ENCODE measurements at regions not wholly inside any gene's neighbourhood (a gene's known extent, or its start where the extent isn't known, plus 50 kb on each side); places are given as distances from the start of the nearest gene placed in this dataset.
"Not testable (repeated sequence)": the region's sequence is repeated elsewhere in the genome, so short reads cannot be mapped to it uniquely, and the experiment has no call there.

- DNase-seq: no peak
These were observed 101.1 kb downstream of the BMP4 start for GRCh38 chr14:53855574-53855973.

- DNase-seq: no peak
These were observed 101.5 kb downstream of the BMP4 start for GRCh38 chr14:53855127-53855526.

DNA sequence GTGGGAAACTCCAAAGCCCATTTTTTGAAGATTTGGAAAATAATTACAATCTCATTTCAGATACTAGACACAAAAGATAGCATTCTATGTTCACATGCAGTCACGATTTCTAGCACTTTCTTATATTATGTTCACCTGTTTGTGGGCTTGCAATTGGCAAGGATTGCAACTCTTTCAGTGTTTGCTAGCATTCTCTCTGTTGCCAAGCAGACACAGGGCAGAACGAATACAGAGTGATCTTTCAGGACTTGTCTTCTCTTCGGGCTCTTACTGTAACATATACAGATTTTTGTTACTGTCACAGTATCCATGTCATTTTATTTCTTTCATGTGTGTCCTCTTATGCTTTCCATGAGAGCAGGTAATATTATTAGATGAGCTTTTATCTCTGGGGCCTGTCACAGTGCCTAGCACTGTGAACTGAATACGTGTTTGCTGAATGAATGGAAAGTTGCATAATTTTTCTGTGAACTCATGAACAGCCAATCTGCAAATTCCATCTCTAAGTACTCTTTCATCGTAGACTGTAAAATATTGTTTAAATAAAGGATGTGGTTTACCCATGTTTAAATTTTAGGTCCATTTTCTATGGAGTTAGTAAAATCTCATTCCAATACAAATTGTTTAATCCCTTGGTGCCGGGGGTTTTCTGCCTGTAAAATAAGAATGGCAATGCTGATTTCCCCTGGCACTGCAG lies 105.1 kb downstream of the BMP4 start:
- no peak for DNase-seq

- DNase-seq: no peak
These were observed 105.8 kb downstream of the BMP4 start for GRCh38 chr14:53850714-53851296.

DNA sequence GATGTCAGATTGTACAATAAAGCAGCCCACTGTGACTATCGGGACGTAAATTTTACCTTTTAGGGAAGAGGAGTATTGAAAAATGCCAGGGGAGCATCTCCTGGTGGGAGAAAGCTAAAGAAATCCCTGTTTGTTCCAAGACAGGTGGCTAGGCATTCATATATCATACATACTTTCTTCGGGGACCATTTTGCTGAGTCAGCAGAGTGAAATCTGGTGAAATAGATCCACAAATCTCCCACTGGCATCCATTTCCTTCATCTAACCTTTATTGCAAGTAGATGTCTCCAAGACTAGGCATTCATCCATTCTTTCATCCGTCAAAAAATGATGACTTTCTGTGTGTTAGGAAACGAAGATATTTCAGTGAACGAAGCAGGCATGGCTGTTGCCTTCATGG lies 107.1 kb downstream of the BMP4 start:
- no peak for DNase-seq

GRCh38 chr14:53848854-53849253 lies 107.8 kb downstream of the BMP4 start:
- no peak for DNase-seq

DNA sequence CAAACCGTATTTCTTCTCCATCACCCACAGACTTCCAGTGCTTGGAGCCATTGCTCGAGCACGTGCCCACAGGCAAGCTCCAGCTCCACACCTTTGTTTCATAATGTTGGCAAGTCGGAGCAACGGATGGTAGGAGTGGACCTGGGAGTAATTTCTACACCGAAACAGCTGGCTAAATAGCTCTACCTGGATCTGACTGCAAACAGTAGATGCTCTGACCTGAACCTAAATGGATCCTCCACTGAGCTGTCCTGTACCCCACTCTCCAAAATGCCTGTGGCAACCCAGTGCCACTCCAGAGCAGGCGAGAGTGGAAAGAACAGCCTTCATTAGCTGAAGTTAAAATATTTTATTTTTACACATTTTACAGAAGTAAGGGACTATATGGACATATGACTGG lies 108.7 kb downstream of the BMP4 start:
- no peak for DNase-seq

- no peak for DNase-seq
These were observed 109.6 kb downstream of the BMP4 start for GRCh38 chr14:53847057-53847456.

- DNase-seq: no peak
These were observed 110.6 kb downstream of the BMP4 start for GRCh38 chr14:53845813-53846693.

GRCh38 chr14:53842938-53843337 lies 113.7 kb downstream of the BMP4 start:
- no peak for DNase-seq

DNA sequence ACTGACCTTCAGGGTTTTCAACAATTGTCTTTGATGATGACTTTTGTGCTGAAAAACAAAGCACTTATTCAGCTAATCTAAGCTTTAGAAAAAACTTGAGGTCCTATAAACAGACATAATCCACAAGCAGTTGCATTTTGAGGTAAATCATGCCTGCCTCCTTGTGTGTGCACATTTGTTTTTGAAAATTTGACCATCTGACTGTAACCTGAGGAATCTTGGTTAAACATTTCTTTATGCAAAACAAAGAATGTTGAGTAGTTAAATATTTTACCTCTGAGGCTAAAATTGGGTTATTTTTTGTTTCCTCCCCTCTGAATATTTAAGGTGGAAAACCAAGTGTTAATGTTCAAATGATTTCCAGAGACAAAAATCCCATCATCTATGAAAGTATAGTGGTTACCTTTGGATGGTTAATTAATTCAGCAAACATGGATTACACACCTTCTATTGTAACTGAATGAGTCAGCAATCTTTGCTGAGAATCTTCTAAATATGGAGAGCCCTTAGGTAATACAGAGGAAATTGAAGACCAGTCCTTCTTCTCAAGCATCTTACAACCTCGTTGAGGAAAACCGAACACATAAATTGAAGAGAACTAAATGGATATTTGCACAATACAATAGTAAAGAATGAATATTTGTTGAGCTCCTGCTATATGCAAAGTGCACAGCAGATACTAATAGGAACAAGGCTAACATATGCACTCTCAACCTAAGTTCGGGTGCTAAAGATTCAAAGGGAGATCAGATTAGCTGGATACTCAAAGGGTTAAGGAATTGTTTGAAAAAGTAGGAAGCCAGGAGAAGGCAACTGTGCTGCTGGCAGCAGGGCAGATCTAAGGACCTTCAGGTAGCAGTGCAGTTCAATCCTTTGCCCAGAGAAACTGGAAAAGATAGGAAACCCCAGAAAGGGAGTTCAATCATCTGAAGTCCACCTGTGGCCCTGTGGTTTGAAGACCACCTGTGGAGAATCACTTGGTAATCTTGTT lies 115.2 kb downstream of the BMP4 start:
- no peak for DNase-seq

DNA sequence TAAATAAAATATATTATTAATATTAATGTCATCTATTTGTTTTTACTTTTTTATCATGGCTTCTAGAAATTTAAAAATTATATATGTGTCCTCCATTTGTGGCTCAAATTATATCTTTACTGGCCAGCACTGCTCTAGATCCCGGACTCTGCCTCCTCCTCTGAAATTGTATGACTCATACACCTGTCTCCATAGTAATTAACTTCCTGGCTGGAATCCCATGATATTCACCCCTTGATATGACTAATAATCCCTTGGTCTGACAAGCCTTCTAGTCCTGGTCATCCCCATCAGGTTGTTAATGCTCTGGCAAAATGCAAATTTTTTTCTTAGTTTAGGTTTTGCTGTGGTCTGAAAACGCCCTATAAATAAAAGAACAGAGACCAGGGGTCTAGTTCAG lies 116.2 kb downstream of the BMP4 start:
- DNase-seq: no peak

DNA sequence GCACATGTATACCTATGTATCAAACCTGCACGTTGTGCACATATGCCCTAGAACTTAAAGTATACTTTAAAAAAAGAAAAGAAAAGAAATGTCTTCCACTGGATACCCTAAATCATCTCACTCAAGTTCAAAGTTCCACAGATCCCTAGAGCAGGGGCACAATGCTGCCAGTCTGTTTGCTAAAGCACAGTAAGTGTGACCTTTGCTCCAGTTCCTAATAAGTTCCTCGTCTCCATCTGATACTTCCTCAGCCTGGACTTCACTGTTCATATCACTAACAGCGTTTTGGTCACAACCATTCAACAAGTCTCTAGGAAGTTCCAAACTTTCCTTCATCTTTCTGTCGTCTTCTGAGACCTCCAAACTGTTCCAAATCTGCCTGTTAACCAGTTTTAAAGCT lies 118.3 kb downstream of the BMP4 start:
- DNase-seq: no peak

DNA sequence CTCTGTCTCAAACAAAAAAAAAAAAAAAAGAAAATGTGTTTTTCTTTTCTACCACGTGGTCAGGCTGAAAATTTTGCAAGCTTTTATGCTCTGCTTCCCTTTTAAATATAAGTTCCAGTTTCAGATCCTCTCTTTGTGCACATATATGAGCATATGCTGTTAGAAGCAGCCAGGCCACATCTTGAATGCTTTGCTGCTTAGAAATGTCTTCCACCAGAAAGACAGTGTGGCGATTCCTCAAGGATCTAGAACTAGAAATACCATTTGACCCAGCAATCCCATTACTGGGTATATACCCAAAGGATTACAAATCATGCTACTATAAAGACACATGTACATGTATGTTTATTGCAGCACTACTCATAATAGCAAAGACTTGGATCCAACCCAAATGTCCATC lies 119.0 kb downstream of the BMP4 start:
- not testable (repeated sequence) for DNase-seq

DNA sequence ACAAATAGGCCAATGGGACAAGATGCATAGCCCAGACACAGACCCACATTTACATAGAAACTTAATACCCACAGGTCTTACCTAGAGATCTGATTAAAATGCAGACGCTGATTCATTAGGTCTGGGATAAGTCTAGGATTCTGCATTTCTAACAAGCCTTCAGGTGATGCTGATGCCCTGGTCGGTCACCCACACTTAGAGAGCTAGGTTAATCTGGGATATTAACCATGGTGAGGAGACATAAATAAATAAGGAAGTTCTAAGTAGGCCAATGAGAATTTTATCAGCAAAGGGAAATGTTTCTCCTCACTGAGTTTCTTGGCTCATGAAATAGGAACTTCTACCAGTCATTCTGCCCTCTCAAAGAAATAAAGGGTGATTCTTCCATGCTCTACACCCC lies 120.1 kb downstream of the BMP4 start:
- no peak for DNase-seq

DNA sequence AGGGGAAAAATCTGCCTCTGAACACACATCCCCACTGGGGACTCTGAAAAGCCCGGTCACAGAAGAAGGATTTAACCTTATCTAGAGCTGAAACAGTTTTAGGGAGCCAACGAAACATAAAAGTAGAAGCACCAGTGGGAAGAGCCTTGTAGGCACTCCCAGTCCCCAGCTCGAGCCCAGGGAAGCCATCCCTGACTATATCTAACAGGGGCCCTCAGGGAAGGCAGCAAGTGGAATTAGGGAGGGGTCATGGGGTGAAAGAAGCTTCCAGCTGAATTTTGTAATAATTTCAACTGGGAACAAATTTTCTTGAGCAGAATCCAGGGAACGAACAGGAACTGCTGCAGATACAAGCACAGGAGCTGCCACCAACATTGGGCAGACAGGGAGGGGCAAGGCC lies 127.8 kb downstream of the BMP4 start:
- no peak for DNase-seq

DNA sequence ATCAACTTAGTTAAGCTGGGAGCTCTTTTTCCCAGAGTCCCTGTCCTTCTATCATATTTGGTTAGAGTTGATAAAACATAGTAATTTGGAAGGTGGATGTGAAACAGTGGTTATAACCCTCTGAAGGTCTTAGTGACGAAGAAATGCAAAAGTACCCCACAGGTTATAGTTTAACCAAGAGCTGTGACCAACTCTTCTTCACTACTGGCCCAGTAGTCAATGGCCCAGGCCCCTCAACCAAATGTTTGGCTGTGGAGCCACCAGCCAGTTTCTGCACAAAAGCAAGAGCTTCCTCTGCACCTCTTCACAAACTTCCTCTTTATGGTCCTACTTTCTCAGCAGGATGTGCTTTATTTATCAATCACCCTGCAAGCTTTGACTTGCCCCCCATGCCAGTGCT lies 132.6 kb downstream of the BMP4 start:
- no peak for DNase-seq

GRCh38 chr14:53814392-53814791 lies 142.2 kb downstream of the BMP4 start:
- no peak for DNase-seq

DNA sequence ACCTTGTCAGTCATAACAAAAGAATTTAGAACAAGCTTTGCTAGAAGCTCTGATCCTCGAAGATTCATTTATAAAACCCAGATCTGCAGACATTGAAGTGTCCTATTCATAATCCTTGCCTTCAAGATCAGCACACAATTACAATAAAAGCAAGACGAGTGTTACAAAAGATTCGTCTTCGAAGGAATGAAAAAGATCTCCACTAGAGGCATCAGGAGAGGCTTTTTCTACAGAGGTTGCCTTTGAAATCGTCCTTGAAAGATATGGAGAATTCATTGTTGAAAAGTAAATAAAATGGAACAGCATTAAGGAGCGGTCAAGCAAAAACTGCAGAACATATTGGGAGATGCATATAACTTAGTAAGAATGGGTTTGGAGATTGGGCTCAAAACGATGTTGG lies 146.4 kb downstream of the BMP4 start:
- no peak for DNase-seq

- DNase-seq: no peak
These were observed 148.6 kb downstream of the BMP4 start for GRCh38 chr14:53808042-53808441.

GRCh38 chr14:53807542-53807941 lies 149.1 kb downstream of the BMP4 start:
- DNase-seq: no peak

DNA sequence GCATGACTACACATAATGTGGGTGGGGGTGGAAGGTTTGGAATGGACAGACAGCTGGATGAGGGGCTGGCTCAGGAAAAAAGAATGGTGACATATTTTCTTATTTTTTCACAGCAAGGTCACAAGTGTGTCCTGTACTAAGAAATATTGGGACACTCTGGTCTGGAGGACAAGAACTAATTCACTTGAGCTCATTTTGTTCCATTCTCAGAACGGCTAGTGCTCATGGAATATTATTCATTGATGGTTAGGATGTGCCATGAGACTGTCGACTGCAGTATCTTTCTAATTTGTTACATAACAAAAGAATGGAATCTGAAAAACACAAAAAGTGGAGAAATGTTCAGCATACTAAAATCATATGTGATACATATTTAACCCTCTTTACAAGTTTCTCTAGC lies 149.5 kb downstream of the BMP4 start:
- no peak for DNase-seq

GRCh38 chr14:53796734-53797133 lies 159.9 kb downstream of the BMP4 start:
- DNase-seq: no peak

All from GDM1 (cell line).